ENCODE measurements at regions not wholly inside any gene's neighbourhood (a gene's known extent, or its start where the extent isn't known, plus 50 kb on each side); places are given as distances from the start of the nearest gene placed in this dataset.

DNA sequence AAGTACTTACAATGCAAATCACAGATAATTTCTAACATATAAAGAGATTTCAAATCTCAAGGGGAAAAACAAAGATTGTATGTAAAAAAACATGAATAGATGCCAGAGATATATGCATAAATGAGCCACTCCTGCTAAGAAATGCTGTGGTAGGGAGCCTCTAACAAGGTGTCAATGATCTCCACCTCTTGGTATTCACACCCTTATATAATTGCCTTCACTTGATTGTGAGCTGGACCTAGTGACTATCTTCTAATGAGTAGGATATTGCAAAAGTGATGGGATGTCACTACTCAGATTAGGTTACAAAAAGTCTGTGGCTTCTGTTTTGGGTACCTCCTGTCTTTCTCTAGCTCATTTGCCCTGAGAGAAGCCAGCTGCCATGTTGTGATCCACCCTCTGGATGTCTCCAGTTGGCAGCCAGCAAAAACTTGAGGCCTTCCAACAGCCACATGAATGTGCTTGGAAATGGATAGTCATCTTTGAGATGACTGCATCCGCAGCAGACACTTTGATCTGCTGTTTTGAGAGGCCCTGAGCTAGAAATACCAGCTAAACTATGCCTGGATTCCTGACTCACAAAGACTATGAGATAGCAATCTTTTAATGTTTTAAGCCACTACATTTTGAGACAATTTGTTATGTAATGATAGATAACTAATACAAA lies 196.1 kb upstream of the FGGY start:
- H3K27me3 ChIP-seq (ENCODE audit: control insufficient read depth, insufficient read depth, low read length) = no peaks in the 10 kb centered on the region

DNA sequence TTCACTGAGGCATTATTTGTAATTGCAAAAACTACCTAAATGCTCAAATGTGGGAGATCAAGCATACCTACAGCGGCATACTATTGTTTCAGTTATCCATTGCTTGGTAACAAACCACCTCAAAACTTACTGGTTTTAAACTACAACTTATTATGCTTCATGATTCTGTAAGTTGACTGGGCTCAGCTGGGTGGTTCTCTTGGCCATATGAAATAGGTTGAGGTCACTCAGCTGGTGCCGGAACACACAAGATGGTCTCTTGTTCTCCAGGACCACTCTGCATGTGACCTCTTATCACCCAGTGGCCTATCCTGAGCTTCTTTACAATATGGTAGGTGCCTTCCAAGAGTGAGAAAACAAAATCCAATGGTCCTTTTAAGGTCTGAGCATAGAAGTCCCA lies 195.4 kb upstream of the FGGY start:
- no peak overlapping the region for H3K4me3 ChIP-seq (ENCODE audit: low read depth, low read length)
- no peaks in the 10 kb centered on the region for H3K36me3 ChIP-seq (ENCODE audit: control insufficient read depth, insufficient read depth, low read length)
- no peaks in the 10 kb centered on the region for H3K9me3 ChIP-seq (ENCODE audit: control insufficient read depth, insufficient read depth, low read length)
- H3K4me1 ChIP-seq (ENCODE audit: control insufficient read depth, insufficient read depth, low read length) = no peaks in the 10 kb centered on the region
- no peak overlapping the region for H3K9ac ChIP-seq (ENCODE audit: low read depth, low read length)
- no peaks in the 10 kb centered on the region for H3K27me3 ChIP-seq (ENCODE audit: control insufficient read depth, insufficient read depth, low read length)

More for the DNA sequence above, 196.1 kb upstream of the FGGY start:
- Histone ChIP-seq H3K4me3 (ENCODE audit: low read depth, low read length) (no peak overlapping the region), H3K9me3 (ENCODE audit: control insufficient read depth, insufficient read depth, low read length) (no peaks in the 10 kb centered on the region), H3K4me1 (ENCODE audit: control insufficient read depth, insufficient read depth, low read length) (no peaks in the 10 kb centered on the region), H3K9ac (ENCODE audit: low read depth, low read length) (no peak overlapping the region), H3K36me3 (ENCODE audit: control insufficient read depth, insufficient read depth, low read length) (no peaks in the 10 kb centered on the region)

DNA sequence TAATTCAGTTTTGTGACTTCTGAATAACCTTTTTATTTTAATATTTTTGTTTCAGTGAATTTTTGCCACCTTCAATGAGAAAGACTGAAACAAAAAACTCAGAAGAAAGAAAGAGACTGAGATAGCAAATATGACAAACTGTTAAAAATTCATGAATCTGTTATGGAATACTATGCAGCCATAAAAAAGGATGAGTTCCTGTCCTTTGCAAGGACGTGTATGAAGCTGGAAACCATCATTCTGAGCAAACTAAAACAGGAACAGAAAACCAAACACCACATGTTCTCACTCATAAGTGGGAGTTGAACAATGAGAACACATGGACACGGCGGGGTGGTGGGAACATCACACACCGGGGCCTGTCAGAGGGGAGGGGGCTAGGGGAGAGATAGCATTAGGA lies 193.4 kb upstream of the FGGY start:
- Histone ChIP-seq H3K36me3 (ENCODE audit: control insufficient read depth, insufficient read depth, low read length) (no peaks in the 10 kb centered on the region), H3K9me3 (ENCODE audit: control insufficient read depth, insufficient read depth, low read length) (no peaks in the 10 kb centered on the region), H3K9ac (ENCODE audit: low read depth, low read length) (no peak overlapping the region), H3K4me3 (ENCODE audit: low read depth, low read length) (no peak overlapping the region), H3K27me3 (ENCODE audit: control insufficient read depth, insufficient read depth, low read length) (no peaks in the 10 kb centered on the region), H3K4me1 (ENCODE audit: control insufficient read depth, insufficient read depth, low read length) (peaks cover 4% of the 10 kb centered on the region)

DNA sequence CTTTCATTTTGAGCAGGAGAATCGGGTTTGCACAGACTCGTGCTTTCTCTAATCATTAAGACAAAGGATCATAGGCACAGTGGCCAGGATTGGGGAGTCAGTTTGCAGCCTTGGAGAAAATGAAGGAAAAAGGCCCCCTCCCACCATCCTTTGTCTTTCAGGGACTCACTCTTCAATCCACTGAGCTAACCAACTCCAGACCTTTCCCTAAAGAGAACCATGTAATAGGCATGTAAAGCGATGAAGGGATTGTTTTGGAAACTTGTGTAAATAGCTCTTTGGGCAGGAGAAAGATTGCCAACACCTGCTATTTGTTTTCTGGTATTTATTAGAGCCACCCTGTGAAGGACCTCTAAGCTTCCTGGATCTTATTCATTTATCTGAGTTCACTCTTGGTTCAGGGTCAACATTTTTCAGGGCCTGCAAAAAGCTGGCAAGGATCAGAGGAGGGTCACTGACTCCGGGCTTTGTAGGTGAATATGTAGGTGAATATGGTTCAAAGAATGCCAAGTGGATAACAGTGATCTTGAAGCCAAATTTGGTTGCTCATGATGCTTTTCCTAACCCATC lies 192.6 kb upstream of the FGGY start:
- H3K9ac ChIP-seq (ENCODE audit: low read depth, low read length) = no peak overlapping the region
- H3K36me3 ChIP-seq (ENCODE audit: control insufficient read depth, insufficient read depth, low read length) = no peaks in the 10 kb centered on the region
- H3K27me3 ChIP-seq (ENCODE audit: control insufficient read depth, insufficient read depth, low read length) = no peaks in the 10 kb centered on the region
- no peaks in the 10 kb centered on the region for H3K9me3 ChIP-seq (ENCODE audit: control insufficient read depth, insufficient read depth, low read length)
- H3K4me1 ChIP-seq (ENCODE audit: control insufficient read depth, insufficient read depth, low read length) = peaks cover 4% of the 10 kb centered on the region
- H3K4me3 ChIP-seq (ENCODE audit: low read depth, low read length) = no peak overlapping the region

DNA sequence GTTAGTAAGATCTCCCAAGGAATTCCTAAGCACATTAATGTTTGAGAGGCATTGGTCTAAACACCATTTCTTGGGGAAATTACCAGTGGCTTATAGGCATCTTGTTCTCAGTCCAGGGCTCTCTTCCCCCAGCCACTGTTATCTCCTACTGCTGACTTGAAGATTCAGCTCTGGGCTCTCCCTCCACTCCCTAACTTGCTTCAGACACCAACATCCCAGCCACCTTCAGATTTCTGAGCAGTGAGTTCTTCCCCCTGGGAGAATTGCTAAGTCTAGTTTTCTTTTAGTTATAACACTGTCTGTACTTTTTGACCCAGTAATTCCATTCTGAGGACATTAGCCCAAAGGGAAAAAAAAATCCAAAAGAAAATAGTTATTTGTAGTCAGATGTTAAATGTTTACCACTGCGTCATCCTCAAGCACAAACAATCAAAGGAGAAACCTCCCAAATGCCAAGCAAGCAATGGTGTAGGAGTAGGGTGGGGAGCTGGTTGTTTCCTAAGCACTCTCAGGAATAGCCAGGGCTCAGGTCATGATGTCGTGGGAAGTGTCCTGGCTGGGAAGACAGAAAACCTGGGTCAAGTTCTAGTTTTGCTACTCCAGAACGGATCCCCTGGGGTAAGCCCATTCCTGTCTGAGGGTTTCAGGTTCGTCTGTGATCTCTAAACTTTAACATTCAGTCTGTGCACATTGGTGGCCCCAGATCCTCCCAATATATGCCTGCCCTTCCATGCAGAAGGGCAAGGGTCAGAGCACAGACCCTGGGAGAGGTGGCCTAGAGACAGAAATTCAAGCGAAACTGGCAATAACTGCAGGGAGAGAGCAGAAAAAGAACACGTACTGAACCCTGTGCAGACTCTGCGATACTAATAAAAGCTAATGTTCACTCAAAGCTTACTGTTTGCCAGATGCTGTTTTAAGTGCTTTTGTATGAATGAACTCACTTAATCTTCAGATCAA lies 191.1 kb upstream of the FGGY start:
- no peaks in the 10 kb centered on the region for H3K9me3 ChIP-seq (ENCODE audit: control insufficient read depth, insufficient read depth, low read length)
- peaks cover 4% of the 10 kb centered on the region for H3K4me1 ChIP-seq (ENCODE audit: control insufficient read depth, insufficient read depth, low read length)
- no peak overlapping the region for H3K9ac ChIP-seq (ENCODE audit: low read depth, low read length)
- H3K36me3 ChIP-seq (ENCODE audit: control insufficient read depth, insufficient read depth, low read length) = no peaks in the 10 kb centered on the region
- H3K27me3 ChIP-seq (ENCODE audit: control insufficient read depth, insufficient read depth, low read length) = no peaks in the 10 kb centered on the region
- H3K4me3 ChIP-seq (ENCODE audit: low read depth, low read length) = no peak overlapping the region

DNA sequence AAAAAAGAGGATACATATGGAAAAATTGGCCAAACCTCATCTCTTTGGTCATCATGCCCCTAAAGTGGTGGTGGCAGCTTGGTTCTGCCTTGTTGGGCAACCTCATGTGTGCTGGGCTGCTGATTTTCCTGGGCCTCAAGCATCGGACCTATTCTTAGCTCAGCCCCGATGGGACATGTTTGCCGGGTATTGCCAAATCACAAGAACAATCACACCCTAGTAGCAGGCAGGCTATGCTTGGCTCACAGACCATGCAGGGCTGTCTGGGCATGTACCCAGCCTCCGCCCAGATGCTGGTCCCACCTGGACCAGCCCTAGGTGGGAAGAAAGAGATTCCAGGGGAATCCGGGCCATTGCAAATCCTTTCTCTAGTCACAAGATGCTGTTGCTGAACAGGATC lies 189.4 kb upstream of the FGGY start:
- Histone ChIP-seq H3K9ac (ENCODE audit: low read depth, low read length) (no peak overlapping the region), H3K27me3 (ENCODE audit: control insufficient read depth, insufficient read depth, low read length) (no peaks in the 10 kb centered on the region), H3K9me3 (ENCODE audit: control insufficient read depth, insufficient read depth, low read length) (no peaks in the 10 kb centered on the region), H3K4me1 (ENCODE audit: control insufficient read depth, insufficient read depth, low read length) (peaks cover 4% of the 10 kb centered on the region), H3K4me3 (ENCODE audit: low read depth, low read length) (no peak overlapping the region), H3K36me3 (ENCODE audit: control insufficient read depth, insufficient read depth, low read length) (no peaks in the 10 kb centered on the region)

DNA sequence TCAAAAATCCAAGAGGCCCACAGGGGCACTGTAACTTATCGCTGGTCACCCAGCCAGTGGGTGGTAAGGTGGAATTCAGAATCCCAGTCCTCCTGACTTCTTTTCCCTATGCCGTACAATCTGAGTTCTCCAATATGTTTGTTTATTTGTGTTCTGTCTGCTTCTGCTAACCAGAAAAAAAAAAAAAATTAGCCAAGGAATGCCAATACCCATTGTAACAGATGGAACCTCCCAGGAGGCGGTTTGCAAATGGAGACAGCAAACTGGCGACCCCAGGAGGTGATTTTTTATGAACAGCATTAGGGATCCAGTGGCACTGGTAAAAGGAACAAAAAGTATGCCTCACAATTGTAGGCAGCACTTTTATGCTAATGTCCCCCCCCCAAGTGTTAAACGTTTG lies 189.0 kb upstream of the FGGY start:
- Histone ChIP-seq H3K9ac (ENCODE audit: low read depth, low read length) (no peak overlapping the region), H3K9me3 (ENCODE audit: control insufficient read depth, insufficient read depth, low read length) (no peaks in the 10 kb centered on the region)

DNA sequence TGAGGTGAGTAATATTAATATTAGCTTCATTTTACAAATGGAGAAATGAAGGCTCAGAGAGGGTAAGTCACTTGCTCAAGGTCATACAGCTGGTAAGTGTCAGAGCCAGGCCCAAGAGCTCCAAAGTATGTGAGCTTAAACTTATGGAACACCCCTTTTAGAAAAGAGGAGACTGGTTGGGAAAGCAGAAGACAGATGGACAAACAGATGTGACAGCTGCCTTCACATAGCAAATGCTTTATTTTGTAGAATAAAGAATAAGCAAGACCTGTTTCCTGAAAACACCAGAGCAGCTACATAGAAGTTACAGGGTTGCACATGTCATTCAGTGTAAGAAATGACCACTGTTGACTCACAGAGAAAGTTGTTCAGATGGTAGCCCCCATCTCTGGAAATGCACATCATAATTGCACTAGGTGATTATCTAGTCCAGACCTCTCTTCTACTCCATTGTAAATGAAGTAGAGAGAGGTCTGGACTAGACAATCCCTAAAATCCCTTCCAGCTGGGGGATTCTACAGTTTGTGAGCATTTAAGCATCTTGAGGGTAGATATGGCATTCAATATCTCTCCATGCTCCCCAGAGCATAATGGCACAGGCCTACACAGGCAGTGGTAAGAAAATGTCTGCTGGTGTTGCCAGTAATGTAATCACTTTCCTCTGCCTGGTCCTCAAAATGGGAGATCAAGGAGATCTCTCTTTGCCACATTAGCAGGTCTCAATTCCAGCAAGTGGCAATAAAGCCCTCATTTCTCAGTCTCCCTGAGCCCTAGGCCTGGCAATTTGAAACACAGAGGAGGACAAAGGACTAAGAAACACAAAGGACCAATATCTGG lies 188.2 kb upstream of the FGGY start:
- Histone ChIP-seq H3K9ac (ENCODE audit: low read depth, low read length) (no peak overlapping the region), H3K9me3 (ENCODE audit: control insufficient read depth, insufficient read depth, low read length) (no peaks in the 10 kb centered on the region), H3K27me3 (ENCODE audit: control insufficient read depth, insufficient read depth, low read length) (no peaks in the 10 kb centered on the region), H3K4me1 (ENCODE audit: control insufficient read depth, insufficient read depth, low read length) (peaks cover 4% of the 10 kb centered on the region), H3K36me3 (ENCODE audit: control insufficient read depth, insufficient read depth, low read length) (no peaks in the 10 kb centered on the region), H3K4me3 (ENCODE audit: low read depth, low read length) (no peak overlapping the region)

More for the DNA sequence above, 189.0 kb upstream of the FGGY start:
- H3K36me3 ChIP-seq (ENCODE audit: control insufficient read depth, insufficient read depth, low read length) = no peaks in the 10 kb centered on the region
- no peaks in the 10 kb centered on the region for H3K27me3 ChIP-seq (ENCODE audit: control insufficient read depth, insufficient read depth, low read length)
- peaks cover 4% of the 10 kb centered on the region for H3K4me1 ChIP-seq (ENCODE audit: control insufficient read depth, insufficient read depth, low read length)
- no peak overlapping the region for H3K4me3 ChIP-seq (ENCODE audit: low read depth, low read length)

DNA sequence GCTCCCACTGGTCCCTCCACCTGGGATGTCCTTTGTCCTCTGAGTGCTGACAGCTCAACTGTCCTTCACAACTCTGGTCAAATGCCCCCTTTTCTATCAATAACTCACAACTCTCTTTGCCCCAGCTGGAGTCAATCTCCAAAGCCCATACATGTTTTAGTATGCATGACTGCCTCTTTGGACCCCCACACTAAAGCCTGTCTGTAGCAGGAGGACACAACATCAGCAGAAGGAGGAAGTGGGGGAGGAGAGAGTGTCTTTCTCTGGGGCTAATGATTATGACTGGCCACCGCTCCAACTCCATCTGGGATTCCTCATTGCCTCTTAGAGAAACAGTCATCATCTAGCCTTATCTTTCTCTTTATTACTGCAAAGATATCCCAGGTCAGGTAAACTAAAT lies 186.6 kb upstream of the FGGY start:
- Histone ChIP-seq H3K9me3 (ENCODE audit: control insufficient read depth, insufficient read depth, low read length) (no peaks in the 10 kb centered on the region), H3K4me1 (ENCODE audit: control insufficient read depth, insufficient read depth, low read length) (peaks cover 4% of the 10 kb centered on the region), H3K4me3 (ENCODE audit: low read depth, low read length) (no peak overlapping the region), H3K36me3 (ENCODE audit: control insufficient read depth, insufficient read depth, low read length) (no peaks in the 10 kb centered on the region), H3K27me3 (ENCODE audit: control insufficient read depth, insufficient read depth, low read length) (no peaks in the 10 kb centered on the region), H3K9ac (ENCODE audit: low read depth, low read length) (no peak overlapping the region)

DNA sequence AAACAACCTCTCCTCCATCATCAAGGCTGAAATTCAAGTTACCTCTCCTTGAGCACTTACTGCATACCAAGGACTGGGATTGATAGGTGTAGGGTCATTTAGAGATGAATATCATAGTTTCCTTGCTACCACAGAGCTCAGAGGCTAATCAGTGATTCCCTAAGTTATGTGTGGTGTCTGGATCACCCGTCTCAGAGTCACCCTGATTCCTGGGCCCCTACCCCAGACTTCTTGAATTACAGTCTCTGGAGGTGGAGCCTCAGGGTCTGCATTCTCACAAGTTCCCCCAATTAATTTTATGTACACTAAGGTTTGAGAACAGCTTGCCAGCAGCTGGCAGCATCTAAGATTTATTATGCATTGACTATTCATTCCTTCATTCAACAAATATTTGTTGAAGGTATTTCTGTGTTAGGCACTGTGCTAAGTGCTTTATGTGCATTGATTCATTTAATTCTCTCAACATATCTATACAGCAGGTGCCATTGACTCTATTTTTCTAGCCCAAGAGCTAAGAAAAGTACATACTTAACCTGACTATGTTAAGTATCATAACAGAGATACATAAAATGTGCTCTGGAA lies 182.9 kb upstream of the FGGY start:
- peaks cover 12% of the 10 kb centered on the region for H3K4me1 ChIP-seq (ENCODE audit: control insufficient read depth, insufficient read depth, low read length)
- no peak overlapping the region for H3K4me3 ChIP-seq (ENCODE audit: low read depth, low read length)
- no peak overlapping the region for H3K9ac ChIP-seq (ENCODE audit: low read depth, low read length)
- no peaks in the 10 kb centered on the region for H3K27me3 ChIP-seq (ENCODE audit: control insufficient read depth, insufficient read depth, low read length)
- H3K36me3 ChIP-seq (ENCODE audit: control insufficient read depth, insufficient read depth, low read length) = no peaks in the 10 kb centered on the region
- no peaks in the 10 kb centered on the region for H3K9me3 ChIP-seq (ENCODE audit: control insufficient read depth, insufficient read depth, low read length)

DNA sequence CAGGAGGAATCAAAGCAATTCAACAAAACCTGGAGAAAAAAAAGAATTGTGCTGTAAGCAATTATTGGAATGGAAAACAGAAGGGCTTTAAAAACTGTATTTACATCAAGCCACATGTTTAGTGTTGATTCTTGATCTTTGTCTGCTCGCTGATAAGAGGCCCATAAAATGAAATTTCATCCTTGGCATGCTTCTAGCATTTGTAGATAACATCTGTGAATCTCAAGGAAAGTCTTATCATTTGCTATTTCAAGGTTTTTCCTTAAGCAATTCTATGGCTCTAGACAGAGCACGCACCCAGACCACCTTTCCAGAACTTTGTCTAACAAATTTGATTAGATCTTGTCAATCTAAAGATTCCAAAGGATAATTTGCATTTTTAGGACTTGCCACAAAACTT lies 181.0 kb upstream of the FGGY start:
- Histone ChIP-seq H3K27me3 (ENCODE audit: control insufficient read depth, insufficient read depth, low read length) (no peaks in the 10 kb centered on the region), H3K9ac (ENCODE audit: low read depth, low read length) (no peak overlapping the region), H3K4me3 (ENCODE audit: low read depth, low read length) (no peak overlapping the region), H3K4me1 (ENCODE audit: control insufficient read depth, insufficient read depth, low read length) (peaks cover 12% of the 10 kb centered on the region), H3K9me3 (ENCODE audit: control insufficient read depth, insufficient read depth, low read length) (no peaks in the 10 kb centered on the region), H3K36me3 (ENCODE audit: control insufficient read depth, insufficient read depth, low read length) (no peaks in the 10 kb centered on the region)

All from iPS-15b (cell line).